ENCODE measurements at regions not wholly inside any gene's neighbourhood (a gene's known extent, or its start where the extent isn't known, plus 50 kb on each side); places are given as distances from the start of the nearest gene placed in this dataset.

DNA sequence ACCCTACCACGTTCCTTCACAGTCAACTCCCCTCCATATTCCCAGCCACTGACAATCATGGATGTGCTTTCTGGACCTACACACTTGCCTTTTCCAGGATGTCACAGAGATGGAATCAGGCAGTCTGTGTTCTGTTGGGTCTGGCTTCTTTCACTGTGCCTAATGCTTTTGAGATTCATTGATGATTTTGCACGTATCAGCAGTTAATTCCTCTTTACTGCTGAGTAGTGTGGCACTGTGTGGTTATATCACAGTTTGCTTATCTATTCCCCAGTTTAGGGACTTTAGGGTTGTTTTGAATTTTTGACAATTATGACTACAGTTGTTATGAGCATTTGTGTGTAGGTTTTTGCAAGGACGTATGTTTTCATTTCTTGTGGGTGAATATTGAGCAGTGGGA lies 191.7 kb downstream of the ACKR3 start:
- H3K9ac ChIP-seq (ENCODE audit: insufficient read depth, low read length) = no peak overlapping the region
- H2AFZ ChIP-seq (ENCODE audit: low read length) = no peak overlapping the region
- TF ChIP-seq, protein P1, sequence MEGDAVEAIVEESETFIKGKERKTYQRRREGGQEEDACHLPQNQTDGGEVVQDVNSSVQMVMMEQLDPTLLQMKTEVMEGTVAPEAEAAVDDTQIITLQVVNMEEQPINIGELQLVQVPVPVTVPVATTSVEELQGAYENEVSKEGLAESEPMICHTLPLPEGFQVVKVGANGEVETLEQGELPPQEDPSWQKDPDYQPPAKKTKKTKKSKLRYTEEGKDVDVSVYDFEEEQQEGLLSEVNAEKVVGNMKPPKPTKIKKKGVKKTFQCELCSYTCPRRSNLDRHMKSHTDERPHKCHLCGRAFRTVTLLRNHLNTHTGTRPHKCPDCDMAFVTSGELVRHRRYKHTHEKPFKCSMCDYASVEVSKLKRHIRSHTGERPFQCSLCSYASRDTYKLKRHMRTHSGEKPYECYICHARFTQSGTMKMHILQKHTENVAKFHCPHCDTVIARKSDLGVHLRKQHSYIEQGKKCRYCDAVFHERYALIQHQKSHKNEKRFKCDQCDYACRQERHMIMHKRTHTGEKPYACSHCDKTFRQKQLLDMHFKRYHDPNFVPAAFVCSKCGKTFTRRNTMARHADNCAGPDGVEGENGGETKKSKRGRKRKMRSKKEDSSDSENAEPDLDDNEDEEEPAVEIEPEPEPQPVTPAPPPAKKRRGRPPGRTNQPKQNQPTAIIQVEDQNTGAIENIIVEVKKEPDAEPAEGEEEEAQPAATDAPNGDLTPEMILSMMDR (conservative IDR thresholded peaks at IDR 0.05 in 1 of 2, IDR thresholded peaks at IDR 0.05 in 1 of 2; ENCODE audit: low read depth in 1 of 2, low read length in 2 of 2) = no peak
- TF ChIP-seq EZH2 (IDR thresholded peaks at IDR 0.05; ENCODE audit: low read length, missing control alignments) = no peak
- no peaks in the 10 kb centered on the region for H3K27me3 ChIP-seq (ENCODE audit: control insufficient read depth, insufficient read depth, low read length)
- no peak overlapping the region for H3K4me3 ChIP-seq (replicated peaks in 1 of 4; ENCODE audit: control extremely low read depth in 1 of 4, insufficient read depth in 1 of 4, low read depth in 3 of 4, low read length in 4 of 4)
- no peaks in the 10 kb centered on the region for H3K4me1 ChIP-seq (ENCODE audit: control insufficient read depth, extremely low read depth, insufficient read depth, low read length)
- no peaks in the 10 kb centered on the region for H3K36me3 ChIP-seq (ENCODE audit: control insufficient read depth, insufficient read depth, low read length)
- no peak overlapping the region for H3K27ac ChIP-seq (ENCODE audit: insufficient read depth, low read length)
- H3K9me3 ChIP-seq (ENCODE audit: control insufficient read depth, insufficient read depth, low read depth, low read length) = no peaks in the 10 kb centered on the region
- DNase-seq (ENCODE audit: low read depth in 2 of 2) = no peak
- H4K20me1 ChIP-seq (ENCODE audit: control insufficient read depth, extremely low read depth, insufficient read depth, low read length) = no peaks in the 10 kb centered on the region
- no peak overlapping the region for H3K4me2 ChIP-seq (ENCODE audit: extremely low read depth, insufficient read depth, low read length)
- H3K79me2 ChIP-seq (ENCODE audit: control insufficient read depth, insufficient read depth, low read length) = no peaks in the 10 kb centered on the region

DNA sequence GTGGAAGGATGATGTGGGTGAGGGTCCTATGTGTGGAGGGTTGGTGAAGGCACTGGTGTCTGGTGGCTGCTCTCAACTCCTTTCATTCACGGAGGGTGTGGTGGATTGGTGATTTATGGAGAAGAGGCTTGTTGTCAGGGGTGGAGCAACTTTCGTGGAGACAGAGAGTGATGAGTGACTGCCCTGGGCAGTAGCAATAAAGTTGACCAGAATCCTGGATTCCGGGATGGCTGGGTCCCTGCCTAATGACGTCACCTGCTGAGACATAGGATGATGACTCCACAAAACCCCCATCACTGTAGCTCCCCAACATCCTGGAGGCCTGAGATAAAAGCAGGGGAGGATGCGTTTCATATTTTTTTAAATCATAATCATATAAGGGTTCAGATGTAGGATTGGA lies 193.0 kb downstream of the ACKR3 start:
- Histone ChIP-seq H3K4me1 (ENCODE audit: control insufficient read depth, extremely low read depth, insufficient read depth, low read length) (no peaks in the 10 kb centered on the region), H3K36me3 (ENCODE audit: control insufficient read depth, insufficient read depth, low read length) (no peaks in the 10 kb centered on the region), H3K79me2 (ENCODE audit: control insufficient read depth, insufficient read depth, low read length) (no peaks in the 10 kb centered on the region), H3K4me2 (ENCODE audit: extremely low read depth, insufficient read depth, low read length) (no peak overlapping the region), H3K9ac (ENCODE audit: insufficient read depth, low read length) (no peak overlapping the region), H4K20me1 (ENCODE audit: control insufficient read depth, extremely low read depth, insufficient read depth, low read length) (no peaks in the 10 kb centered on the region), H3K27ac (ENCODE audit: insufficient read depth, low read length) (no peak overlapping the region), H3K9me3 (ENCODE audit: control insufficient read depth, insufficient read depth, low read depth, low read length) (no peaks in the 10 kb centered on the region), H3K4me3 (replicated peaks in 1 of 4; ENCODE audit: control extremely low read depth in 1 of 4, insufficient read depth in 1 of 4, low read depth in 3 of 4, low read length in 4 of 4) (no peak overlapping the region), H3K27me3 (ENCODE audit: control insufficient read depth, insufficient read depth, low read length) (no peaks in the 10 kb centered on the region), H2AFZ (ENCODE audit: low read length) (no peak overlapping the region)
- no peak for DNase-seq (ENCODE audit: low read depth in 2 of 2)
- TF ChIP-seq EZH2 (IDR thresholded peaks at IDR 0.05; ENCODE audit: low read length, missing control alignments) = no peak
- TF ChIP-seq, protein P1 (conservative IDR thresholded peaks at IDR 0.05 in 1 of 2, IDR thresholded peaks at IDR 0.05 in 1 of 2; ENCODE audit: low read depth in 1 of 2, low read length in 2 of 2) = no peak

- no peak for TF ChIP-seq EZH2 (IDR thresholded peaks at IDR 0.05; ENCODE audit: low read length, missing control alignments)
- TF ChIP-seq, protein P1 (conservative IDR thresholded peaks at IDR 0.05 in 1 of 2, IDR thresholded peaks at IDR 0.05 in 1 of 2; ENCODE audit: low read depth in 1 of 2, low read length in 2 of 2) = no peak
- Histone ChIP-seq H3K4me1 (ENCODE audit: control insufficient read depth, extremely low read depth, insufficient read depth, low read length) (no peaks in the 10 kb centered on the region), H3K9me3 (ENCODE audit: control insufficient read depth, insufficient read depth, low read depth, low read length) (no peaks in the 10 kb centered on the region), H3K4me2 (ENCODE audit: extremely low read depth, insufficient read depth, low read length) (no peak overlapping the region), H2AFZ (ENCODE audit: low read length) (no peak overlapping the region), H3K36me3 (ENCODE audit: control insufficient read depth, insufficient read depth, low read length) (no peaks in the 10 kb centered on the region), H3K79me2 (ENCODE audit: control insufficient read depth, insufficient read depth, low read length) (no peaks in the 10 kb centered on the region), H4K20me1 (ENCODE audit: control insufficient read depth, extremely low read depth, insufficient read depth, low read length) (no peaks in the 10 kb centered on the region), H3K27ac (ENCODE audit: insufficient read depth, low read length) (no peak overlapping the region), H3K27me3 (ENCODE audit: control insufficient read depth, insufficient read depth, low read length) (no peaks in the 10 kb centered on the region), H3K4me3 (replicated peaks in 1 of 4; ENCODE audit: control extremely low read depth in 1 of 4, insufficient read depth in 1 of 4, low read depth in 3 of 4, low read length in 4 of 4) (no peak overlapping the region), H3K9ac (ENCODE audit: insufficient read depth, low read length) (no peak overlapping the region)
- DNase-seq (ENCODE audit: low read depth in 2 of 2) = no peak
These were observed 194.2 kb downstream of the ACKR3 start for GRCh38 chr2:236763857-236764256.

Measured in fibroblast of lung (primary cell).